GM19468 (cell line): ENCODE measurements at regions not wholly inside any gene's neighbourhood (a gene's known extent, or its start where the extent isn't known, plus 50 kb on each side); places are given as distances from the start of the nearest gene placed in this dataset.

Experiments used
- ATAC-seq: cut with Tn5 transposase; IDR thresholded peaks from one replicate; pipeline ENCODE4 v1.9.1; 2021; ENCODE audit warnings: mild to moderate bottlenecking, moderate library complexity, moderate number of reproducible peaks; ENCODE audit not compliant: unreplicated experiment; ENCODE audit errors: extremely low read depth

DNA sequence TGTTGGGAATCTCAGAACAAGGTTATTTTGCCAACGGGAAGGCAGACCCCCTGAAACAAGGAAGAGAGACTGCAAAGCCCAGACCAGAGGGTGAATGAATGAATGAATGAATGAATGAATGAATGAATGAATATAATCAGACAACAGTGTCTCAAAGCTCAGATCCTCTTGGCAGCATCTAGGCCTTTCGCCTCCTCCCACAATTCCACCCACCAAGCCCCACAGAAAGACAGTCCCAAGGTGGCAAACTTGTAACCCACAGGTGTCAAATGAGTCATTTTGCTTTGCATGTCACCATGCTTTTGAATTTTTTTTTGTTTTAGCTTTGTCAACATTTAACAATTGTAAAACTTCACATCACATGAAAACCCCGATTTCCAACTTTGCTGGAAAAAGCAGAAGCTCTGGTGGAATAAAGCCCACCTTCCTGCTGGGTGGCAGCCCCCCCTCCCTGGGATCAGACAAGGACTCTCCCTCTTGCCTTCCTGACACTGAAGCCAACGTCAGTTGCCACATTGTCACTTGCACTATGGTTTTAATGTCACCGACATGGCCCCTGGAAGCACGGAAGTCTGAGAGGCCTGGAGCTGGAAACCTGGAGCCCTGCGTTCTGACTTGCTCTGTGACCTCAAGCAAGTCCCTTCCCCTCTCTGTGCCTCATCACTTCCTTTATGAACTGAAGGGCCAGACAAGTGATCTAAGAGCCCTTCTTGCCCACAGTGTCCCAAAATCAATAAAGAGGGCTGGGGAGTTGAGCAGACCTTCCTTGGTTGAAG lies 134.6 kb upstream of the RUNX3 start:
- ATAC-seq = no peak

DNA sequence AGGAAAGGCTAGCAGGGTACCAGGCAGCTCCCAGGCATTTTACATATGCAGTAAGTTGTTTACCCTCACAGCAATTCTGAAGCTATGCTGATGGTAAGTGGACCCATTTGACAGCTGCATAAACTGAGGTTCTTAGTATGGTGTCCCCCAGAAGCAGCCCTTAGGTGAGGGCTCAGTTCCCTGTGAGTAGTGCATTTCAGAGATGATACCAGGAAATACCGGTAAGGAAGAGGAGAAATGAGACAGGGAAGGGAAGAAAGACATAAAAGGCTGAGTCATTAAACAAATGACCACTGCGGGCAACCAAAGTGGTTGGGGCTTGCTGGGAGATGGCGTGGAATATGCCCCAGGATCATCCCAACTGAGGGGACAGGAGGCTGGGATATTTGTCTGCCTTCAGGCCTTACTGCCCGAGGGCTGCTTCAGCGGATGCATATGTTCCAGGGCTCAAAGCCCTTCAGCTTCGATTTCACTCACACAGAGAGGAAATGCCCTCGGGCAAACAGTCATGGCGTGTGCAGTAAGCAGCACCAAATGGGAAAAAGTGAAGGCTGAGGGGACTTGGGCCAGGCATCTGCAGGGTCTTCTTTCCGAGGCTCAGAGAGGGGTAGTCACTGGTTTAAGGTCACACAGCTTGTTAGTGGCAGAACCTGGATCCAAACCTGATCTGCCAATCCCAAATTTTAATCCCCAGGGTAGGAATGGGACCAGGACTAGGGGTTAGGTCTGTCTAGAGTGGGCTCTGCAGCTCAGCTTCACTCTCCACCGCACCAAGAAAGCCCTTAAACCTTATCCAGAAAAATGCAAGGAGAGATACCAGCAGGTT lies 133.7 kb upstream of the RUNX3 start:
- no peak for ATAC-seq

DNA sequence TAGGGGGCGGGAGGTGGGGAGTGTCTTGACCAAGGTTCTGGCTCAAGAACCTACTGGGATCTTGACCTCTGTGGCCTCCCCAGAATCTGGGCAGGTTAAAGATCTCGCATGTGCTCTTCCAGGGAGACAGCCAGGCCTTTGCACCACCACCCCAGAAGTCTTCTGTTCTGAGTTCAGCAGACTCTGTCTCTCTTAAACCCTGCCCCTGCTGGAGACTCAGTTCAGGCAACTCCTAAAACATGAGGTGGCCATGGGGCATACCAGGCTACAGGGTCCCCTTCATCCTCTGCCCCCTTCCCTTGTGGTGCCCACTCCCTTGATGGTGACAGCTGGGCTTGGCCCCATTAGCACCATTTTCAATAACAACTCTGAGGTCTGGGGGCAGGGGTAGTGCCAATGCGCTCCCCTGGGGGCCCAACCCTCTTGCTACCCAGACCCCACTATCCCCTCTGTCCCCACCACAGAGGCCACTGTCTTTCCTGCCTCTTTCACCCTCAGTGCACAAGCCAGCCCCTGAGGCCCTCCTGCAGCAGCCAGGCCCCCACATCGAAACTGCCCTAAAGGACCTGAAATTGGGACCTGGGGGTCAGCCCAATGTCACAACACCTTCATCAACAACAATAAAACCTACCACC lies 132.7 kb upstream of the RUNX3 start:
- ATAC-seq = no peak

DNA sequence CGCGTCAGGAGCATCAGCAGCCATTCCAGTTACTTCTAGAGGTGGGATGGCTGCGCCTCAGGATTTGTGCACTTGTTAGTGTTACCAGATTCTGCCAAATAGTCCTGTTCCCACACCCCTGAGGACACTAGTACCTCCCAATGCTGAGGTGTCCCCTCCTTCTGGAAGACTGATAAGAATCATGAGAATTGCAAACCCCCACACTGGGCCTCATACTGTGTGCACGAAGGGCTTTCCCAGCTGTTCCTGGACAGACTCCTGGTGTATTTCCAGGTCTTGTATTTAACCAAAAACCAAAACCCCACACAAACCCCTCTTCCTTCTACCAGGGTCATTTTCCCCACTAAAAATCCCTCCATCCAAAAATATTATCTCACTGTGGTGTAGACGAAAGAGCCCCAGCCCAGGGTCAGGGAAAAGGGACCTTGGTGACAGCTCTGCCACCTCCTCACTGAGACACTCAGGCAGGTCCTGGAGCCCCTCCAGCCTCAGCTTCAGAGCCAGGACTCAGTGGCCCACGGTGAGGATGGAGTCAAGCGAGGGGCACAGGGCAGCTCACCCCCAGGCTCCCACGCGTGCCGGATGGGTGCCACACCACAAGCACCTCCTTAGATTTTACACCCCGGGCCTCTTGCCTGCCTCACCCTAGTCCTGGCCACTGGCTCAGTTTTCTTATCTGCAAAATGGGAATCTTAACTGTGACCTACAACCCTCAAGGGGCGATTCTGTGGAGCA lies 131.4 kb upstream of the RUNX3 start:
- ATAC-seq = no peak

DNA sequence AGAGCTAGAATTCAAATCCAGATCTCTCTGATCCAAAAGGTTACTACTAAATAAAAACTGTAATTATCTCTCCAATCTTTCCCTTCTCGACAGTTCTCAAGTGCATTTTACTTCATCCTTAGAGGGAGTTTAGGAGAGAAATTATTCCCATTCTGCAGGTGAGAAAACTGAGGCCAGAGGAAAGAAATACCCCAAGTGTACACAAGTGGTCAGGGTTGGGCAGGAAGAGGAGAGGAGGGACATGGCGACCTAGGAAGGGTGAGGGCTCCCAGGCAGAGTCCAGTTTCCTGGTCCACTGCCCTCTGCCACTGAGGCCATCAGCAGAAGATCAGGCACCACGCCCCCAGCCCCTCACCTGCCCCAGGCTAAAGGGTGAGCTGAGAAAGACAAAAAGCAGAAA lies 127.1 kb upstream of the RUNX3 start:
- no peak for ATAC-seq

DNA sequence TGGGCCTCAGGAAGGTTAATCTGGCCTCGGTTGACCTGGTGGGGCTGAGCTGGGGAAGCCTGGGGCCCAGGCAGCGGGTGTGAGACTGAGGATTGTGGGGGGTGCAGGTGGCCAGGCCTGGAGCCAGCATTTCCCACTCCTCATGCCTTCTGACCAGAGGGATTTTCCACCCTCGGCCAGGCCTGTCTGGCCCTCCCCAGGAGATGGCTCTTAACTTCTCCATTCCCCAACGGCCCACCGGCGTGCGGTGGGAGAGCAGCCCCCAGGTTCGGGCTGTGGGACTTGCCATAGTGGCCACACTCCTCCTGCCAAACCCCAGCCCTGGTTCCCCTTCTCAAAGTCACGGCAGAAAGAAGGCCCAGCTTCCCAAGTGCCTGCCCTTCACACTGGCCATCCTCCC lies 126.5 kb upstream of the RUNX3 start:
- ATAC-seq = no peak

DNA sequence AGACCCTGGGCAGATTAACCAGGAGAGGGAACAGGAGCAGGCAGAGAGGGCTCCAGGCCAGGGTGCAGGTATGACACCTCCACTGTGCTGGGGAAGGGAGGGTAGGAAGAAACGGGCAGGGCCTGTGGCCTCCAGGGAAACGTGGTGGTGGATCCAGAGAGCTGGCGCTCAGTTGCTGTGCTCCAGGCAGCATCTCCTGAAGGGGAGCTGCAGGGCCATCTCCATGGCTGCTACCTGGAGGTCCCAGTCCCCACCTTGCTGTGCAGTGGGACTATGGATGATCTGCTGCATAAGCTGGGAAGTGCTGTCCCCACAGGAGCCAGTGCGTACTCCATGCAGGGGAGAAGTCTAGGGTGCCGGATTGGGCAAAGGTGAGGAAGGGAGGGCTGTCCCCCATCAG lies 125.9 kb upstream of the RUNX3 start:
- no peak for ATAC-seq

DNA sequence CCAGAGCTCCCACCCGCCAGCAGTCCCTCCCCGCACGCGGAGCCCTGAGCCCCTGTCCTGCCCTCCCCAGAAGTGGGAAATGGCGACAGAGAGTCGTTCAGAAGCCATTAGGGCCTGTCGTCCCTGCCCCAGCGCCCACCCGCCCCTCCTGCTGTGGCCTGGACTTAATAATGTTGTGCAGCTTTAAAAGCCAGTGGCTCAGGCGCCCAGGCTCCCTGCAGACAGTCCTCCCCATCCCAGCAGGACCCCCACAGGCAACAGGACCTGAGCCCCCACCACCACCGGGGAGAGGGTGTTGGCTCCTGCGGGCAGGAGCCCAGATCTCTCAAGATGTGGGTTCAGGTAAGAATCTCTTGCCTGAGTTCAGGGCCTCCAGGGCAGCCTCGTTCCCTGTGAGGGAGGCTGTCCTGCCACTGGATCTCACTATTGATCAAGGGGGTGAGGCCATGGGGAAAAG lies 125.3 kb upstream of the RUNX3 start:
- no peak for ATAC-seq

DNA sequence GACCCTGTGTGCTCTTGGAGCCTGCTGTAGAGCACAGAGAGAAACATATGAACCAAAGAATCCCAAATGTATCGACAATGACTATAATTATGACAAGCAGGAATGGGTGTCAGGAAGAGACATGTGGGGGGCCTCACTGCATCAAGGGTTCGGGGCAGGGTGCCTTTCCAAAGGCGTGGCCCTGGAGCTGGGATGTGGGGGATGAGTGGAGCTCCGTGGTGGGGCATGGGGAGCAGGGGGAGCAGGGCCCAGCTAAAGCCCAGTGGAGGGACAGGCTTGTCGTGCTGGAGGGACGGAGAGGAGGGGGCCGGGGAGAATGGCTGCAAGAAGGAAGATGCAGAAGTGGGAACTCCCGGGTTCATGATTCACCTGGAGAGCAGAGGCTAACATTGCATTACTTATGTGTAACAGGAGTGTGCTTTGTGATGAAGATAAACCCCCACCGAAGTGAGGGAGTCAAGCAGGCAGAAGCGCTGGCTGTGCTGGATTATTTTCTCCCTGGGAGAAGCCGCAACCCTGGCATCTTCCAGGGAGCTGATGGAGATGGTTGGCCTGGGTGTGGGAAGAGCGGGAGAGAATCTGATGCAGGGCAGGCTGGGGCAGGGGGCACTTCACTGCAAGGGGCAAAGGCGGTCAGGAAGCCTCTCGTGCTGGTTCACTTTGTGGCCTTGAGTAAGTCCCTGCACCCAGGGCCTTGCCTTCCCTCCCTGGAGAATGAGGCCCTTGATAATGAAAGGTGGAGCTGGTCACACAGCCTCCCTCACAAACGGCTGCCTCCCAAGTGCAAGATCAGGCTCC lies 124.6 kb upstream of the RUNX3 start:
- no peak for ATAC-seq

DNA sequence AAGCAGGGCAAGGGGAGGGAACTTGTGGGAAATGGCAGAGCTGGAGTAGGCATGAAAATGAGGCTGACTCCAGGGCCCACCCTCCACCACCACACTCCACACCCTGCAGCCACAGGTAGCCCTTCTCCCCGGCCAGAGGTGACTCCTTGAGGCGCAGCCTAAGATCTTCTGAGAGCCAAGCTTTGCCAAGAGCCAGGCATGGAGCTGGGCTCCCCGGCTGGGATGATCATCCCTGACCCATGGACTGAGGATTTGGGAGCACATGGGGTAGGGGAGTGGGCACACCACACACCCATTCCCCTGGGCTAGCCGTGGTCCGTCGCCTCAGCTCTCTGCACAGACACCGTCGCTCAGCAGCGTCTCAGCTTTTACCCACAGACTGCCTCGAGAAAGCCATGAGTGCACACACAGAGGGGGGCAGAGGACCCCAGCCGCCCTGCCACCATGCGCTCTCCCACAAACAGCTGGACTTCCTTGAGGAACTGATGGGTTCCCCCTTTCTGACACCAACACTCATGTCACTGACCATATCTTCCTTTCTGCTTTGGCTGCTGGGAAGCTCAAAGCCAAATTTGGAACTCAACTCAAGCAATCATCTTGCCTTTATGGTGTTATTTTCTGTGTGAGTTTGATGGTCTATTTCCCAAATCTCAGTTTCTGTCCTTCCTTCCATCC lies 123.6 kb upstream of the RUNX3 start:
- ATAC-seq = no peak

DNA sequence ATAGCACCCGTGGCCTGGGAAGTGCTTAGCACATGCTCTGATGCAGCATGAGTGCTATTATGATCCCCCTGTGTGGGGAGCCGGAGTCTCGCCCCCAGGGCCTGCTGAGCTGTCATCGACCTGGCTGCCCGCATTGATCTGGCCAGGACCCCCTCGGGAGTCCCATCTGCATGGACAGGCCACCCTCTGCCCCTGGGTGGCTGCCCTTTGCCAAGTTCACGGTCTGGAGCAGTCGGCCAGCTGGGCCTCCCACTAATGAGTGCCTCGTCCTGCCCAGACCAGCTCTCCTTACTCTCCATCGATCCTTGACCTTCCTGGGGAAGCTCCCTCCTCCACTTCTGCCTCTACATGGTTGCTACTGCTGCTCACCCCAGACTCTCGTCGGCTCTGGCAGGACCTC lies 121.8 kb upstream of the RUNX3 start:
- ATAC-seq = no peak

DNA sequence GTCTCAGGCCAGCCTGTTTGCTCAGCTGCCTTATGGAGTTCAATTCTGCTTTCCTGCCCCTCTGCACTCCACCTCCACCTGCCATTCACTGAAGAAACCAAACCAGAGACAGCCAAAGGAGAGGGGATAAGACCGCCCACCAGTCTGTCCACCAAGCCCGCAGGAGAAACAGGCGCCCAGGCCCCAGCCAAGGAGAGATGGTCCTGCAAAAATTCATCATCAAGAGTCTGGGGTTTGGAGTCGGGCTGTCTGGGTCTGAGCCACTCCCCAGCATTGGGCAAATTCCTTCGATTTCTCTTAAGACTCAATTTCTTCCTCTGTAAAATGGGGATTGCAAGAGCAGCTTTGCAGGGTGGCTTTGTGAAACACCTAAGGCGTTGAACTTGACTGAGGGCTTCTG lies 121.4 kb upstream of the RUNX3 start:
- ATAC-seq = no peak

DNA sequence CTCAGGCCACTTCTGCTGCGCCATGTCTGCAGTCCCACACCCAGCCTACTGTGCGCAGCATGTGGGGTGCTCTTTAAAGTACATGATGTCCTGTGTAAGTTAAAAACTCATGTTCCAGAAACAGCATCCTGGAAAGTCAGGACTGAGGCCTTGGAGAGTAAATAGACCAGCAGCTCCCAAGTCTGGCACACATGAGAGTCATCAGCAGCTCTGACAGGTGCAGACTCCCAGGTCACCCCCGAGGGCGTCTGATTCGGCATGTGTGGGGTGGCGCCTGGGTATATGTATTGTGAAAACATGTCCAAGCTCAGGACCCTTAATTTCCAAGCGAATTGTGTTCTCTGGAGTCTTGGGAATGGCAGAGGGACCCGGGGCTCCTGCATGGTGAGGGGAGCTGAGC lies 120.1 kb upstream of the RUNX3 start:
- ATAC-seq = no peak

DNA sequence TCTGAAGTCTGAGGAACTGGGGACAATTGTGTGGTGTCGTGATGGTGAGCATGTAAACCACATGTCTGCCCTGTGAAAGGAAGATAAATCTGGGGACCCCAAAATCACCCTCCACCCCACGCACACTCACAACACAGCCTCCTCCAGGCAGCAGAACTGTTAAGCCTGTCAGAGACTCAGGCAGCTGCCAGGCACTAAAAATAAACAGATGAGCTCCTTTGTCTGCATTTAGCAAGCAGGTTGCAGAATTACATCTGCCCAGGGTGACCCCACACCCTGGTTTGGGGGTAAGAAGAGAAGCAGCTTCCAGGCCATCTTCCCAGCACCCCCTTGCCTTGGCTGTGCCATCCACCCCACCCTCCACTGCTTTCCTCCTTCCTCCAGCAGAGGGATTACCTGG lies 119.1 kb upstream of the RUNX3 start:
- no peak for ATAC-seq

DNA sequence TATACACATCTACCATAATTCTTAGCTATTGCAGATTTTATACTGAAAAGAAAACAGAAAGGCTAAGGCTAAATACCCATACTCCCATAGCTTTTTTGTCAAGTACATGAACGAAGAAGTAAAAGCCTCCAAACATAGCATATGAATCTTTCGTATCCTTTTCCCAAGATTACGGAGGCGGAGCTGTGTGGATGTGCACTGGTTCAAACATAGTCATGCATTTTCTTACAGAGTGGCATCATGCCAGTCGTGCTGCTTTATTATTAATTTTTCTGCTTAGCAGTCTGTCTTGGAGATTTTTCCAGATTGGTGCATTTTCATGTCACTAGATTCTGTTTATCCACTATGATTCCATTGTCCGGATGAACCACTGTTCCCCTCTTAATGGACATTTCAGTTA lies 118.7 kb upstream of the RUNX3 start:
- ATAC-seq = no peak

DNA sequence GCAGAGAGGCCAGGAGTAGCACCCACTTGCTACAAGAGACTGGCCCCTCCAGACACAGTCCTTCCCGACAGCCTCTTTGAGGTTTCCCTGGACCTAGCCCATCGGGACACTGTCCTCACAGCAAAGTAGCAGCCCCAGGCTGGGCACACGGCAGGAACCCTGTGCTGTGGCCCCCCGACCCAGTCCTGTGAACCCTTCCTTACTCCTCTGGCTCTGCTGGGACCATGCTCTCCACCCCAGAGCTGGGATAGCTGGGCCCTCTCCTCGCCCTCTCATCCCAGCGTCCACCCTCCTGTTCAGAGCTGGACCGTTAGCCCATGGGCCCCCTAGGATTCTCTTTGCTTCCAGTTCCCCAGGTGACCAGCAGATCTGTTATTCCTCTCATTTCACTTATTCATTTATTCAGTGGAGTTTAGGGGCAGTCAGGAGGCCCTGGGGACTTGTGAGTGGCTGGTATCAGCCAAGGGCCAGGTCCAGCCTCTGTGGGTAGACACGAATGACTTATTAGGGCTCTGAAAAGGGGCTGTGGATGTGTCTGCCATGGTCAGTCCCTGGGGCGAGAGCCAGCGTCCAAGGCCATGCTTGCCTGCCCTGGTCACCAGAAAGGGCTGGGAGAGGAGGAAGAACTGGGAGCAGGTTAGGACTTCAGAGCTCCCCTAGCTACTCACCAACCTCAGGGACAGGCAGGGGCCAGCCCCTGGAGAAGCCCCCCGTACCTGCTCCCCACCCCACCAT lies 117.6 kb upstream of the RUNX3 start:
- ATAC-seq = no peak

DNA sequence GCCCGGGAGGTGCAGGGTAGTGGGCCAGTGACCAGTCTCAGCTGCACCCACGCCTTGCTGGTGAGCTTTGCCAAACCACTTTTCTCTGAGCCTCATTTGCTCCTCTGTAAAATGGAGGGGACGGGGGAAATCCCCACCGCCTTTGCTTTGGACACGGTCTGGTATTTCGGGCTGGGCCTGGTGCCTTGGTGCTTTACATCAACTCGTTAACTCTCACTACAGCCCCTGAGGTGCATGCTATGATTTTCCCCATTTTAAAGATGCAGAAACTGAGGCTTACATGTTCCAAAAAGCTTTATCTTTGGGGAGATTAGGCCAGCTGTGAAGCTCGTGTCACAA lies 116.1 kb upstream of the RUNX3 start:
- ATAC-seq = no peak

DNA sequence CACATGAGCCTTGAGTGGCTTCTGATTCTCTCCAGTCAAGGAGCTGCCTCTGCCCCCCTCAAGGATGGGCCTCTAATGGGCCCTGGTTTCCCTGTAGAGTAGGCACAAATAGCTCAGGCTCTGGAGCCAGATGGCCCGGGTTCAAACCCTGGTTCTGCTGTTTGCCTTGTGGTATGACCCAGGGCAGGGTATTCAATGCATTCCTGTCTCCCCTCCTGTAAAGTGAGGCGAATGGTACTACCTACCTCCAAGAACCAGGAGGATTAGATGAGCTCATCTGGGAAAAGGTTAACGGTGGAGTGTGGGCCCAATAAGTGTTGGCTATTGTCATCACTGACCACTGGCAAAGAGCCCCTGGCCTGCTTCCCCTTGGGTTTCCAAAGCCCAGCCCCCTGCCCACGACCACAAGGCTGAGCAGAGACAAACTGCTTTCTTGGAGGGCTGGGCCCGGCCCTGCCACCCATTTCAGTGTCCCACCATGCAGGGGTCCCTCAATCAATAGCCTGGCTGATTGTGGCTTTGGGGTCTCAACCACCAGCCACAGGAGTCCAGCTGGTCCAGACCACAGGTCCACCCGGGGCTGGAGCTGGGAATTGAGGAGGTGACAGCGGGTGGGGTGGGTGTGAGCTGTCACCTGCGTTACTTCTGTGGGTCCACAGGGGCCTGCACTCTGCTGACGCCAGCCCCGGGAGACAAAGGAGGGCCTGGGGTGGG lies 115.6 kb upstream of the RUNX3 start:
- ATAC-seq = no peak
